Esophagus muscularis mucosa (tissue), 4 donors: ENCODE measurements at regions not wholly inside any gene's neighbourhood (a gene's known extent, or its start where the extent isn't known, plus 50 kb on each side); places are given as distances from the start of the nearest gene placed in this dataset.

Experiments
- DNase-seq: peaks from one replicate; pipeline ENCODE4 v3.0.0-alpha.2; 2017; ENCODE audit errors: extremely low spot score
- H3K27ac ChIP-seq, 4 donors: fragments of 200-600 bp; sonication (generic); replicated peaks in 1 of 4; 1 replicate in 3 of 4; 2 replicates in 1 of 4; pipeline ENCODE4 v1.5.1; 2016 to 2019; ENCODE audit warnings: mild to moderate bottlenecking in 1 of 4
- H3K27me3 ChIP-seq, 4 donors: fragments of 200-600 bp; sonication (generic); one replicate each; pipeline versions ENCODE4 v1.5.1 to v1.6.0; 2016 to 2019
- H3K36me3 ChIP-seq, 4 donors: fragments of 200-600 bp; sonication (generic); one replicate each; pipeline ENCODE4 v1.5.1; 2016 to 2019
- H3K4me1 ChIP-seq, 4 donors: fragments of 200-600 bp; sonication (generic); one replicate each; pipeline ENCODE4 v1.5.1; 2016 to 2019
- H3K4me3 ChIP-seq, 4 donors: fragments of 200-600 bp; sonication (generic); 1 replicate in 2 of 4; 2 replicates in 2 of 4; pipeline ENCODE4 v1.5.1; 2016 to 2019; ENCODE audit warnings: mild to moderate bottlenecking in 4 of 4, moderate library complexity in 1 of 4
- H3K9me3 ChIP-seq, 4 donors: fragments of 200-600 bp; sonication (generic); 1 replicate in 3 of 4; 2 replicates in 1 of 4; pipeline ENCODE4 v1.5.1; 2016 to 2019
- EP300 ChIP-seq: sonication (generic); formaldehyde crosslinking; IDR thresholded peaks from one replicate; pipeline ENCODE4 v1.6.1; 2017; ENCODE audit warnings: antibody characterized with exemption
- POLR2A ChIP-seq: fragments of 450-650 bp; IDR thresholded peaks from one replicate; pipeline ENCODE4 v1.6.1; 2017; ENCODE audit warnings: antibody characterized with exemption, moderate library complexity, mild to moderate bottlenecking, low read depth
- POLR2AphosphoS5 ChIP-seq, 2 donors: sonication (generic); formaldehyde crosslinking; IDR thresholded peaks; one replicate each; pipeline ENCODE4 v1.6.1; 2017; ENCODE audit warnings: antibody characterized with exemption in 2 of 2
- WGBS: methylation state at CpG from one replicate; pipeline ENCODE4 v1.1.5; 2018; 5-methylcytosine and 5-hydroxymethylcytosine counted together
- intact Hi-C: fragments of 100-400 bp; cut with DNase I; formaldehyde crosslinking; loops from one replicate; pipeline ENCODE4 v1.15.1; 2023
- TF ChIP-seq, protein P1 (sequence below), 3 experiments: fragments of 200-600 bp in 2 of 3; fragments of 450-650 bp in 1 of 3; sonication (generic) in 2 of 3; IDR thresholded peaks; one replicate each; pipeline ENCODE4 v1.5.1; 2017 to 2019; ENCODE audit warnings: antibody characterized with exemption in 3 of 3, mild to moderate bottlenecking in 2 of 3, moderate library complexity in 1 of 3

DNA sequence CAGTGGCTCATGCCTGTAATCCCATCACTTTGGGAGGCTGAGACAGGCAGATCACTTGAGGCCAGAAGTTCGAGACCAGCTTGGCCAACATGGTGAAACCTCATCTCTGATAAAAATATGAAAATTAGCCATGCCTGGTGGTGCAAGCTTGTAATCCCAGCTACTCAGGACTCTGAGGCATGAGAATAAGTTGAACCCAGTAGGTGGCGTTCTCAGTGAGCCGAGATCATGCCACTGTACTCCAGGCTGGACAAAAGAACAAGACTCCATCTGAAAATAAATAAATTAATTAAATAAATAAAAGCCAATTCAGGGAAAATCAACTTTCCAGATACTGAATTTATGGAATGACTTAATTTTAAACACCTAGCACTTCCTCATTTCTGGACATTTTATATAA lies 1722.1 kb downstream of the MAT2B start:
- Histone ChIP-seq H3K36me3 (no peaks in the 10 kb centered on the region), H3K9me3 (no peaks in the 10 kb centered on the region), H3K27me3 (no peaks in the 10 kb centered on the region), H3K27ac (no peak overlapping the region), H3K4me1 (no peaks in the 10 kb centered on the region), H3K4me3 (no peak overlapping the region)
- DNase-seq: no peak
- intact Hi-C loops: no loop called here
- WGBS: 88% methylated on average over 3 of the region's 3 CpGs
- TF ChIP-seq, protein P1, sequence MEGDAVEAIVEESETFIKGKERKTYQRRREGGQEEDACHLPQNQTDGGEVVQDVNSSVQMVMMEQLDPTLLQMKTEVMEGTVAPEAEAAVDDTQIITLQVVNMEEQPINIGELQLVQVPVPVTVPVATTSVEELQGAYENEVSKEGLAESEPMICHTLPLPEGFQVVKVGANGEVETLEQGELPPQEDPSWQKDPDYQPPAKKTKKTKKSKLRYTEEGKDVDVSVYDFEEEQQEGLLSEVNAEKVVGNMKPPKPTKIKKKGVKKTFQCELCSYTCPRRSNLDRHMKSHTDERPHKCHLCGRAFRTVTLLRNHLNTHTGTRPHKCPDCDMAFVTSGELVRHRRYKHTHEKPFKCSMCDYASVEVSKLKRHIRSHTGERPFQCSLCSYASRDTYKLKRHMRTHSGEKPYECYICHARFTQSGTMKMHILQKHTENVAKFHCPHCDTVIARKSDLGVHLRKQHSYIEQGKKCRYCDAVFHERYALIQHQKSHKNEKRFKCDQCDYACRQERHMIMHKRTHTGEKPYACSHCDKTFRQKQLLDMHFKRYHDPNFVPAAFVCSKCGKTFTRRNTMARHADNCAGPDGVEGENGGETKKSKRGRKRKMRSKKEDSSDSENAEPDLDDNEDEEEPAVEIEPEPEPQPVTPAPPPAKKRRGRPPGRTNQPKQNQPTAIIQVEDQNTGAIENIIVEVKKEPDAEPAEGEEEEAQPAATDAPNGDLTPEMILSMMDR (IDR thresholded peaks at IDR 0.05): no peak
- no peak for TF ChIP-seq EP300

DNA sequence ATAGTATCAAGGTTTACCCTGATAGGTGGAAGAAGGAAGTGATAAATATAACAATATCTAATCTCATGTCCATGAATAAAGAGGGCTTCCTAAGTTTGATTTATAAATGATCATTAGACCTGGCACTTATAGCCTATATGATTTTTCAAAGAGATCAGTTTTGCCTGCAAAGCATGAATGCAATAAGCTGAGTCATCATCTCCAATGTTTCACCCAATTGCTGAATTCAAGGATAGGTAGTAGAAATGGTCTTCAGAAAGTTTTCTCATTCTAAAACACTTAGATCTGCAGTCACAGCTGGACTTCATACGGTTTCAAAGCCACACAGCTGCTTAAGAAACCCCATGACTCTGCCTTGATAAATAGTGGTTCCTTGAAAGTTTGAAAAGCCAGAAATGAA lies 1722.8 kb downstream of the MAT2B start:
- no peaks in the 10 kb centered on the region for H3K9me3 ChIP-seq
- WGBS: 77% methylated on average over 1 of the region's 1 CpG
- H3K36me3 ChIP-seq: no peaks in the 10 kb centered on the region
- no peak overlapping the region for H3K4me3 ChIP-seq
- H3K27ac ChIP-seq: no peak overlapping the region
- DNase-seq: no peak
- TF ChIP-seq POLR2AphosphoS5 (IDR thresholded peaks at IDR 0.05) (no peak), EP300 (no peak), POLR2A (no peak)
- TF ChIP-seq, protein P1 (IDR thresholded peaks at IDR 0.05): no peak
- intact Hi-C loops: no loop called here
- no peaks in the 10 kb centered on the region for H3K4me1 ChIP-seq
- H3K27me3 ChIP-seq: no peaks in the 10 kb centered on the region

- no peaks in the 10 kb centered on the region for H3K9me3 ChIP-seq
- no peaks in the 10 kb centered on the region for H3K36me3 ChIP-seq
- H3K4me3 ChIP-seq: no peak overlapping the region
- no peaks in the 10 kb centered on the region for H3K4me1 ChIP-seq
- no peak overlapping the region for H3K27ac ChIP-seq
- TF ChIP-seq POLR2AphosphoS5 (IDR thresholded peaks at IDR 0.05): no peak
- no peak for TF ChIP-seq EP300
- TF ChIP-seq POLR2A: no peak
- TF ChIP-seq, protein P1 (IDR thresholded peaks at IDR 0.05): no peak
- no peaks in the 10 kb centered on the region for H3K27me3 ChIP-seq
- no peak for DNase-seq
- intact Hi-C loops: no loop called here
- 67% methylated on average over 2 of the region's 2 CpGs for WGBS
Measured at GRCh38 chr5:165231821-165232508, 1726.5 kb downstream of the MAT2B start.

- Histone ChIP-seq H3K4me3 (no peak overlapping the region), H3K9me3 (no peaks in the 10 kb centered on the region), H3K27ac (no peak overlapping the region), H3K36me3 (no peaks in the 10 kb centered on the region), H3K27me3 (no peaks in the 10 kb centered on the region), H3K4me1 (no peaks in the 10 kb centered on the region)
- no peak for DNase-seq
- 49% methylated on average over 4 of the region's 4 CpGs for WGBS
- intact Hi-C loops: no loop called here
- no peak for TF ChIP-seq POLR2A
- no peak for TF ChIP-seq POLR2AphosphoS5 (IDR thresholded peaks at IDR 0.05)
- TF ChIP-seq, protein P1 (IDR thresholded peaks at IDR 0.05): no peak
- no peak for TF ChIP-seq EP300
Measured at GRCh38 chr5:165232509-165233028, 1727.2 kb downstream of the MAT2B start.

DNA sequence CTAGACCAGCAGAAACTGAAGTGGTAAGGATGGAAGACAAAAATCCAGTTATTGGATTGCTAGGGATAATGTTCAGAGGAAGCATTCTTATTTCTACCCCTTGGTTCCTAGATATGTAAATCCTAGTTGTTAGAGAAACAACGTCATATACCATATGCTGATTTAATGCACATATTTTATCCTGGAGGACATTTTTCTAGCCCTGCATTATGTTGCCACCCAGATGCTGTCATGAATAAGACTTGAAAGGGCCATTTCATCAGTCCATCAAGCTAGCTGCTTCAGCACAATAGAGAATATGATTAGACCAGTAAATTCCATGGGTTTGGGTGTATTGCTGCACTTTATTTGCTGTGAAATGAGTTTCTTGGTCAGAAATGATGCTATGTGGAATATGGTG lies 1736.4 kb downstream of the MAT2B start:
- Histone ChIP-seq H3K27me3 (no peaks in the 10 kb centered on the region), H3K4me3 (no peak overlapping the region), H3K4me1 (no peaks in the 10 kb centered on the region), H3K27ac (no peak overlapping the region), H3K36me3 (no peaks in the 10 kb centered on the region), H3K9me3 (no peaks in the 10 kb centered on the region)
- TF ChIP-seq EP300: no peak
- TF ChIP-seq, protein P1 (IDR thresholded peaks at IDR 0.05): no peak
- TF ChIP-seq POLR2AphosphoS5 (IDR thresholded peaks at IDR 0.05): no peak
- no peak for TF ChIP-seq POLR2A
- intact Hi-C loops: no loop called here
- 81% methylated on average over 1 of the region's 1 CpG for WGBS
- DNase-seq: no peak
